HepG2 (cell line): ENCODE measurements at regions not wholly inside any gene's neighbourhood (a gene's known extent, or its start where the extent isn't known, plus 50 kb on each side); places are given as distances from the start of the nearest gene placed in this dataset.

Experiments
- ATAC-seq: fragments of 200-7000 bp; cut with Tn5 transposase; 3 replicates; pipeline ENCODE4 v1.9.1; 2020; ENCODE audit warnings: mild to moderate bottlenecking, moderate library complexity
- BruUV-seq: library from RNA; stranded (reverse); fragments of 400-500 nt; replicated peaks from 2 replicates; lab custom pipeline; 2021; lab: Mats Ljungman, UMichigan
- CTCF ChIA-PET: fragments of 300-600 bp; formaldehyde crosslinking; extraction: SDS; loops from one replicate; lab custom pipeline; 2021; ENCODE audit warnings: low total read pairs, inconsistent platforms, low intra/inter-chr PET ratio; lab: Yijun Ruan, JAX
- POLR2A ChIA-PET: fragments of 350-600 bp; sonication (Branson Sonifier 250); formaldehyde crosslinking; loops from one replicate; lab custom pipeline; 2020; ENCODE audit warnings: antibody characterized with exemption, inconsistent platforms; lab: Yijun Ruan, JAX
- DNase-seq: peaks from one replicate; pipeline ENCODE4 v3.0.0-alpha.2; 2015; ENCODE audit warnings: low spot score
- FAIRE-seq: peaks from 3 replicates; lab custom pipeline; 2011; peaks lifted over from hg19 to GRCh38; lab: Jason Lieb, UNC
- H2AFZ ChIP-seq: one replicate; pipeline ENCODE4 v1.6.1; 2011; ENCODE audit warnings: low read length, inconsistent platforms
- H3K27ac ChIP-seq: fragments of 300-600 bp; 3 replicates; pipeline ENCODE4 v1.8.0; 2011; ENCODE audit warnings: mixed run types, mild to moderate bottlenecking, mixed read lengths, low read length, inconsistent platforms; ENCODE audit not compliant: insufficient read depth; ENCODE audit errors: extremely low read length
- H3K27me3 ChIP-seq, 2 experiments: fragments of 200-600 bp in 1 of 2; 2 replicates in 1 of 2; 3 replicates in 1 of 2; pipeline versions ENCODE4 v1.6.0 to v1.8.0; 2011; ENCODE audit warnings: low read length in 2 of 2, mild to moderate bottlenecking in 2 of 2, moderate library complexity in 2 of 2, inconsistent platforms in 1 of 2; ENCODE audit not compliant: insufficient read depth in 2 of 2, control insufficient read depth in 1 of 2
- H3K36me3 ChIP-seq, 2 experiments: fragments of 200-600 bp in 1 of 2; replicated peaks in 1 of 2; 2 replicates in 1 of 2; 3 replicates in 1 of 2; pipeline versions ENCODE4 v1.5.1 to v1.8.0; 2011; ENCODE audit warnings: low read length in 2 of 2, inconsistent platforms in 1 of 2; ENCODE audit not compliant: insufficient read depth in 2 of 2, control insufficient read depth in 1 of 2
- H3K4me1 ChIP-seq: 2 replicates; pipeline ENCODE4 v1.5.1; 2012; ENCODE audit warnings: low read length, inconsistent platforms; ENCODE audit not compliant: insufficient read depth
- H3K4me2 ChIP-seq: 2 replicates; pipeline ENCODE4 v1.6.0; 2011; ENCODE audit warnings: low read depth, low read length, inconsistent platforms
- H3K4me3 ChIP-seq, 3 experiments: fragments of 200-600 bp in 1 of 3; sonication (generic), shearing (Covaris generic) in 1 of 3; replicated peaks in 1 of 3; 2 replicates each; pipeline ENCODE4 v1.5.1; 2011 to 2016; ENCODE audit warnings: low read length in 3 of 3, inconsistent platforms in 2 of 3, low read depth in 2 of 3, mild to moderate bottlenecking in 2 of 3, control low read depth in 1 of 3, mixed read lengths in 1 of 3; ENCODE audit not compliant: insufficient read depth in 1 of 3
- H3K79me2 ChIP-seq: one replicate; pipeline ENCODE4 v1.6.1; 2011; ENCODE audit warnings: low read length, inconsistent platforms; ENCODE audit not compliant: insufficient read depth
- H3K9ac ChIP-seq: 2 replicates; pipeline ENCODE4 v1.6.0; 2011; ENCODE audit warnings: mild to moderate bottlenecking, low read depth, low read length, inconsistent platforms; ENCODE audit not compliant: insufficient read depth
- H3K9me3 ChIP-seq: 2 replicates; pipeline ENCODE4 v1.5.1; 2012; ENCODE audit warnings: mild to moderate bottlenecking, low read length
- H4K20me1 ChIP-seq: 2 replicates; pipeline ENCODE4 v1.6.0; 2011; ENCODE audit warnings: inconsistent platforms, mild to moderate bottlenecking, low read length, moderate library complexity; ENCODE audit not compliant: insufficient read depth
- DNMT3B ChIP-seq: conservative IDR thresholded peaks from 2 replicates; pipeline ENCODE4 v1.6.1; 2016; ENCODE audit warnings: missing biosample characterization, control low read depth
- FLYWCH1 ChIP-seq: sonication (generic); formaldehyde crosslinking; IDR thresholded peaks from 2 replicates; pipeline ENCODE4 v1.8.1; 2023; ENCODE audit warnings: mild to moderate bottlenecking, missing genetic modification reagents
- GATAD2A ChIP-seq: IDR thresholded peaks from 2 replicates; pipeline ENCODE4 v1.6.1; 2016
- MTF1 ChIP-seq: sonication (generic); formaldehyde crosslinking; IDR thresholded peaks from 2 replicates; pipeline ENCODE4 v1.5.0; 2020; ENCODE audit warnings: missing genetic modification reagents
- NFE2L1 ChIP-seq: sonication (generic); formaldehyde crosslinking; IDR thresholded peaks from 2 replicates; pipeline ENCODE4 v1.4.0; 2020; ENCODE audit warnings: missing genetic modification reagents, mild to moderate bottlenecking, borderline replicate concordance
- RBFOX2 ChIP-seq: fragments of 200-400 bp; formaldehyde crosslinking; IDR thresholded peaks from 2 replicates; pipeline ENCODE4 v1.6.1; 2017; ENCODE audit warnings: low read depth, mild to moderate bottlenecking, low read length
- SMAD1 ChIP-seq: sonication (generic); formaldehyde crosslinking; IDR thresholded peaks from 2 replicates; pipeline ENCODE4 v1.4.0; 2020; ENCODE audit warnings: missing genetic modification reagents, low read depth, mild to moderate bottlenecking, borderline replicate concordance
- ZBTB1 ChIP-seq: sonication (generic); formaldehyde crosslinking; IDR thresholded peaks from 2 replicates; pipeline ENCODE4 v1.4.0; 2020; ENCODE audit warnings: missing genetic modification reagents, borderline replicate concordance
- ZEB1 ChIP-seq: IDR thresholded peaks from 2 replicates; pipeline ENCODE4 v1.6.1; 2012; ENCODE audit warnings: mild to moderate bottlenecking, low read depth, inconsistent platforms; ENCODE audit not compliant: insufficient replicate concordance
- ZFP1 ChIP-seq: IDR thresholded peaks from 2 replicates; pipeline ENCODE4 v1.6.1; 2016
- ZNF263 ChIP-seq: sonication (generic); formaldehyde crosslinking; IDR thresholded peaks from 2 replicates; pipeline ENCODE4 v1.4.0; 2020; ENCODE audit warnings: missing genetic modification reagents
- ZNF431 ChIP-seq: sonication (generic); formaldehyde crosslinking; IDR thresholded peaks from 2 replicates; pipeline ENCODE4 v1.9.0; 2022; ENCODE audit warnings: missing genetic modification reagents, low read depth, mild to moderate bottlenecking, borderline replicate concordance
- ZNF577 ChIP-seq: sonication (generic); formaldehyde crosslinking; IDR thresholded peaks from 2 replicates; pipeline ENCODE4 v1.4.0; 2020; ENCODE audit warnings: mild to moderate bottlenecking, low read depth, missing genetic modification reagents, borderline replicate concordance
- WGBS: methylation state at CpG from one replicate; pipeline ENCODE4 v1.1.6; 2017; ENCODE audit warnings: low lambda C conversion rate; 5-methylcytosine and 5-hydroxymethylcytosine counted together
- in situ Hi-C: cut with HindIII; loops from 2 replicates; pipeline ENCODE4 v1.10.0; 2017; ENCODE audit warnings: low pct_unique_long_range_greater_than_20kb; ENCODE audit not compliant: extremely low pct_ligation_motif_present
- intact Hi-C: fragments of 100-400 bp; cut with micrococcal nuclease; formaldehyde crosslinking; loops from one replicate; pipeline ENCODE4 v1.10.0; 2022; ENCODE audit not compliant: unreplicated experiment
- TF ChIP-seq, protein P1 (sequence below): sonication (generic); formaldehyde crosslinking; IDR thresholded peaks from 2 replicates; pipeline ENCODE4 v1.5.1; 2020; ENCODE audit warnings: mild to moderate bottlenecking, missing genetic modification reagents, moderate library complexity
- TF ChIP-seq, protein P2 (sequence below): IDR thresholded peaks from 2 replicates; pipeline ENCODE4 v1.6.1; 2016; ENCODE audit warnings: low read depth

DNA sequence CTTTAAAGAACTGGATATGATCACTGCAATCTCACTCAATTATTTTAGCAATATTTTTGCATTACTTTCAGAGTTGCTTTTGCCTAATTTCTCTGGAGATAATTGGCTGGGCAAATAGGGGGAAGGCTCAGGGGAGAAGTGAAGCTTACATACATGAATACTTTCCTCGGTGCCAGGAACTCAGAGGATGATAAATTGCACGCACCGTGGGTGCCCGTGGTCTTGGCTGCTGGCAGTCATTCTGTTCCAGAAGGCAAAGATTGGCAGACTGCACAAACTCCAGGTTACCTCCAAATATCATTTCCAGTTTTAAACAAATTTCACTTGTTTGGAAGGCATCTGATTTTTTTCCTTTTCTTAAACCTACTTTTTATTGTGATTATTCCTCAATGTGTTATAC, 197.8 kb upstream of the TMEM72 start:
- no peak for ATAC-seq
- DNase-seq: no peak
- no peak for FAIRE-seq

More for the DNA sequence above, 197.8 kb upstream of the TMEM72 start:
- TF ChIP-seq SMAD1 (CRISPR knock-in tag): no peak
- no peak for TF ChIP-seq FLYWCH1
- no peak for TF ChIP-seq RBFOX2
- no peak for TF ChIP-seq GATAD2A (CRISPR knock-in tag)
- no peak for TF ChIP-seq ZNF431 (CRISPR knock-in tag)
- no peak for TF ChIP-seq ZNF577
- TF ChIP-seq MTF1 (CRISPR knock-in tag): no peak
- no peak for TF ChIP-seq ZBTB1 (CRISPR knock-in tag)
- TF ChIP-seq, protein P1, sequence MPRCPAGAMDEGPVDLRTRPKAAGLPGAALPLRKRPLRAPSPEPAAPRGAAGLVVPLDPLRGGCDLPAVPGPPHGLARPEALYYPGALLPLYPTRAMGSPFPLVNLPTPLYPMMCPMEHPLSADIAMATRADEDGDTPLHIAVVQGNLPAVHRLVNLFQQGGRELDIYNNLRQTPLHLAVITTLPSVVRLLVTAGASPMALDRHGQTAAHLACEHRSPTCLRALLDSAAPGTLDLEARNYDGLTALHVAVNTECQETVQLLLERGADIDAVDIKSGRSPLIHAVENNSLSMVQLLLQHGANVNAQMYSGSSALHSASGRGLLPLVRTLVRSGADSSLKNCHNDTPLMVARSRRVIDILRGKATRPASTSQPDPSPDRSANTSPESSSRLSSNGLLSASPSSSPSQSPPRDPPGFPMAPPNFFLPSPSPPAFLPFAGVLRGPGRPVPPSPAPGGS: no peak
- TF ChIP-seq ZFP1 (CRISPR knock-in tag): no peak
- TF ChIP-seq DNMT3B (CRISPR knock-in tag): no peak
- no peak for TF ChIP-seq ZNF263 (CRISPR knock-in tag)
- no peak for TF ChIP-seq NFE2L1 (CRISPR knock-in tag)
- TF ChIP-seq, protein P2, sequence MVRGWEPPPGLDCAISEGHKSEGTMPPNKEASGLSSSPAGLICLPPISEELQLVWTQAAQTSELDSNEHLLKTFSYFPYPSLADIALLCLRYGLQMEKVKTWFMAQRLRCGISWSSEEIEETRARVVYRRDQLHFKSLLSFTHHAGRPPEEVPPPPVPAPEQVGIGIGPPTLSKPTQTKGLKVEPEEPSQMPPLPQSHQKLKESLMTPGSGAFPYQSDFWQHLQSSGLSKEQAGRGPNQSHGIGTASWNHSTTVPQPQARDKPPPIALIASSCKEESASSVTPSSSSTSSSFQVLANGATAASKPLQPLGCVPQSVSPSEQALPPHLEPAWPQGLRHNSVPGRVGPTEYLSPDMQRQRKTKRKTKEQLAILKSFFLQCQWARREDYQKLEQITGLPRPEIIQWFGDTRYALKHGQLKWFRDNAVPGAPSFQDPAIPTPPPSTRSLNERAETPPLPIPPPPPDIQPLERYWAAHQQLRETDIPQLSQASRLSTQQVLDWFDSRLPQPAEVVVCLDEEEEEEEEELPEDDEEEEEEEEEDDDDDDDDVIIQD: no peak
- TF ChIP-seq ZEB1: no peak
- no peak overlapping the region for H3K4me3 ChIP-seq
- no peak overlapping the region for H3K9ac ChIP-seq
- intact Hi-C loops (no loop called here), in situ Hi-C loops (no loop called here)
- ChIA-PET POLR2A (no interaction called here), CTCF (no interaction called here)
- no peaks in the 10 kb centered on the region for H3K27me3 ChIP-seq
- H3K27ac ChIP-seq: no peak overlapping the region
- no TSS peak for BruUV-seq
- no peaks in the 10 kb centered on the region for H3K79me2 ChIP-seq
- no peaks in the 10 kb centered on the region for H3K36me3 ChIP-seq
- H2AFZ ChIP-seq: no peak overlapping the region
- H4K20me1 ChIP-seq: no peaks in the 10 kb centered on the region
- 15% methylated on average over 4 of the region's 4 CpGs for WGBS
- H3K9me3 ChIP-seq: no peaks in the 10 kb centered on the region
- no peak overlapping the region for H3K4me2 ChIP-seq
- no peaks in the 10 kb centered on the region for H3K4me1 ChIP-seq
